ENCODE measurements at regions not wholly inside any gene's neighbourhood (a gene's known extent, or its start where the extent isn't known, plus 50 kb on each side); places are given as distances from the start of the nearest gene placed in this dataset.

DNA sequence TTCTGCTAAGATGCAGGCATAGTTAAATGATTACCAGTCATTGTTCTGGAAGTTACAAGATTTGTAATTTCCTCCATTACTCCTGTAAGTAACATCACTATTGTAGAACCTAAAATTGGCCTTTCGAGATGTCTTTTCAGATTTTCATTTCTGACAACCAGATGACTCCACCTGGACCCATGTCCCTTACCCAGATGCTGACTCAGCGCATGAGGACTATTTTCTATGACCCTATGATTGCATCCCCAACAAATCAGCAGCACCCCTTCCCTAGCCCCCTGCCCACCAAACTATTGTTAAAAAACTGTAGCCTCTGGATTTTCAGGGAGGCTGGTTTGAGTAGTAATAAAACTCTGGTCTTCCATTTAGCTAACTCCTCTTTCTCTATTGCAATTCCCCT is 55.2 kb upstream of the RCBTB2 start:
- TF ChIP-seq USF1 (IDR thresholded peaks at IDR 0.05; ENCODE audit: borderline replicate concordance, low read depth) (no peak), RAD21 (IDR thresholded peaks at IDR 0.05; ENCODE audit: low read length) (no peak), IRF3 (IDR thresholded peaks at IDR 0.05; ENCODE audit: low read depth, low read length) (no peak), CTCF (IDR thresholded peaks at IDR 0.05) (no peak), SMC3 (IDR thresholded peaks at IDR 0.05; ENCODE audit: low read depth, low read length) (no peak), POLR2AphosphoS5 (IDR thresholded peaks at IDR 0.05; ENCODE audit: low read depth, low read length) (no peak), FOXJ3 (CRISPR knock-in tag; IDR thresholded peaks at IDR 0.05) (no peak), FOXM1 (IDR thresholded peaks at IDR 0.05; ENCODE audit: low read depth) (no peak), YY1 (IDR thresholded peaks at IDR 0.05; ENCODE audit: low read depth) (no peak)
- TF ChIP-seq, protein P1, sequence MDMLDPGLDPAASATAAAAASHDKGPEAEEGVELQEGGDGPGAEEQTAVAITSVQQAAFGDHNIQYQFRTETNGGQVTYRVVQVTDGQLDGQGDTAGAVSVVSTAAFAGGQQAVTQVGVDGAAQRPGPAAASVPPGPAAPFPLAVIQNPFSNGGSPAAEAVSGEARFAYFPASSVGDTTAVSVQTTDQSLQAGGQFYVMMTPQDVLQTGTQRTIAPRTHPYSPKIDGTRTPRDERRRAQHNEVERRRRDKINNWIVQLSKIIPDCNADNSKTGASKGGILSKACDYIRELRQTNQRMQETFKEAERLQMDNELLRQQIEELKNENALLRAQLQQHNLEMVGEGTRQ (IDR thresholded peaks at IDR 0.05; ENCODE audit: borderline replicate concordance, low read depth, low read length) = no peak
